Naive thymus-derived CD4-positive, alpha-beta T cell (primary cell): ENCODE measurements at regions not wholly inside any gene's neighbourhood (a gene's known extent, or its start where the extent isn't known, plus 50 kb on each side); places are given as distances from the start of the nearest gene placed in this dataset.

Source experiments
- ATAC-seq: fragments of 150-1000 bp; cut with Tn5 transposase; 2 replicates; pipeline ENCODE4 v1.10.0; 2021; ENCODE audit warnings: mild to moderate bottlenecking, moderate library complexity
- CTCF ChIA-PET: fragments of 350-600 bp; sonication (Branson Sonifier 250); formaldehyde crosslinking; loops from one replicate; lab custom pipeline; 2021; ENCODE audit warnings: antibody characterized with exemption; lab: Charles Lee
- POLR2A ChIA-PET: fragments of 350-600 bp; sonication (Branson Sonifier 250); formaldehyde crosslinking; loops from one replicate; lab custom pipeline; 2021; ENCODE audit warnings: antibody characterized with exemption, inconsistent platforms; lab: Charles Lee
- DNase-seq, 9 donors: peaks; one replicate each; pipeline versions ENCODE4 v3.0.0 to v3.0.0-alpha.2; 2020 to 2022; ENCODE audit warnings: mixed read lengths in 1 of 9
- H3K27ac ChIP-seq: one replicate; pipeline ENCODE4 v1.7.0; 2013; ENCODE audit warnings: mild to moderate bottlenecking, low read depth, low read length, moderate library complexity
- H3K27me3 ChIP-seq, 2 donors: one replicate each; pipeline ENCODE4 v1.7.0; 2013; ENCODE audit warnings: low read length in 2 of 2, mild to moderate bottlenecking in 2 of 2, moderate library complexity in 2 of 2; ENCODE audit not compliant: control insufficient read depth in 2 of 2, insufficient read depth in 2 of 2
- H3K36me3 ChIP-seq, 3 experiments: 1 replicate in 2 of 3; 2 replicates in 1 of 3; pipeline ENCODE4 v1.7.0; 2013; ENCODE audit warnings: low read length in 3 of 3, mild to moderate bottlenecking in 3 of 3, moderate library complexity in 1 of 3; ENCODE audit not compliant: insufficient read depth in 3 of 3, control insufficient read depth in 2 of 3
- H3K4me1 ChIP-seq, 2 donors: one replicate each; pipeline ENCODE4 v1.7.0; 2013; ENCODE audit warnings: low read length in 2 of 2, mild to moderate bottlenecking in 2 of 2, moderate library complexity in 1 of 2; ENCODE audit not compliant: control insufficient read depth in 2 of 2, insufficient read depth in 2 of 2
- H3K4me3 ChIP-seq: 2 replicates; pipeline ENCODE4 v1.7.0; 2013; ENCODE audit warnings: mild to moderate bottlenecking, low read length
- H3K9me3 ChIP-seq, 3 experiments: 1 replicate in 2 of 3; 2 replicates in 1 of 3; pipeline ENCODE4 v1.7.0; 2013; ENCODE audit warnings: low read length in 3 of 3; ENCODE audit not compliant: control insufficient read depth in 2 of 3
- H3K27ac Mint-ChIP-seq, 9 donors: one replicate each; pipeline ENCODE4 v1.8.0; 2020 to 2022; ENCODE audit warnings: mixed read lengths in 9 of 9, mild to moderate bottlenecking in 8 of 9, moderate library complexity in 5 of 9, inconsistent platforms in 2 of 9
- H3K27me3 Mint-ChIP-seq, 5 donors: one replicate each; pipeline ENCODE4 v1.8.0; 2021 to 2022; ENCODE audit warnings: mixed read lengths in 5 of 5, mild to moderate bottlenecking in 1 of 5
- H3K36me3 Mint-ChIP-seq, 5 donors: one replicate each; pipeline ENCODE4 v1.8.0; 2020 to 2022; ENCODE audit warnings: mixed read lengths in 5 of 5, mild to moderate bottlenecking in 3 of 5, inconsistent platforms in 1 of 5
- H3K4me1 Mint-ChIP-seq, 7 donors: one replicate each; pipeline ENCODE4 v1.8.0; 2020 to 2022; ENCODE audit warnings: mixed read lengths in 7 of 7, mild to moderate bottlenecking in 3 of 7, inconsistent platforms in 1 of 7
- H3K4me3 Mint-ChIP-seq, 10 donors: one replicate each; pipeline ENCODE4 v1.8.0; 2020 to 2022; ENCODE audit warnings: mild to moderate bottlenecking in 10 of 10, mixed read lengths in 10 of 10, moderate library complexity in 6 of 10, inconsistent platforms in 2 of 10
- H3K9me3 Mint-ChIP-seq, 11 donors: one replicate each; pipeline ENCODE4 v1.8.0; 2020 to 2022; ENCODE audit warnings: mixed read lengths in 11 of 11, mild to moderate bottlenecking in 4 of 11, inconsistent platforms in 1 of 11, moderate library complexity in 1 of 11
- intact Hi-C, 2 donors: fragments of 100-400 bp; cut with micrococcal nuclease; formaldehyde crosslinking; loops; one replicate each; pipeline ENCODE4 v1.15.1; 2023

GRCh38 chr6:19660123-19660910, 176.9 kb upstream of the ID4 start:
- ATAC-seq: no peak
- Mint-ChIP-seq H3K27ac (no peak overlapping the region), H3K9me3 (peaks cover 0 to 11% (median 2%) of the 10 kb centered on the region in 11 donors), H3K4me1 (peaks cover 0 to 2% (median 0%) of the 10 kb centered on the region in 7 donors), H3K27me3 (peaks cover 0 to 4% (median 0%) of the 10 kb centered on the region in 5 donors), H3K36me3 (no peaks in the 10 kb centered on the region), H3K4me3 (no peak overlapping the region)
- ChIA-PET POLR2A (no interaction called here), CTCF (no interaction called here)
- Histone ChIP-seq H3K4me1 (no peaks in the 10 kb centered on the region), H3K4me3 (no peak overlapping the region), H3K9me3 (no peaks in the 10 kb centered on the region), H3K27me3 (no peaks in the 10 kb centered on the region), H3K36me3 (no peaks in the 10 kb centered on the region), H3K27ac (no peak overlapping the region)
- DNase-seq: no peak
- intact Hi-C loops: no loop called here

- Histone ChIP-seq H3K27me3 (no peaks in the 10 kb centered on the region), H3K27ac (no peak overlapping the region), H3K4me3 (no peak overlapping the region), H3K36me3 (no peaks in the 10 kb centered on the region), H3K4me1 (no peaks in the 10 kb centered on the region), H3K9me3 (no peaks in the 10 kb centered on the region)
- no peak for ATAC-seq
- no peak overlapping the region for H3K4me3 Mint-ChIP-seq
- no peak overlapping the region for H3K27ac Mint-ChIP-seq
- DNase-seq: no peak
- peaks cover 0 to 4% (median 0%) of the 10 kb centered on the region in 5 donors for H3K27me3 Mint-ChIP-seq
- CTCF ChIA-PET: no interaction called here
- no peaks in the 10 kb centered on the region for H3K36me3 Mint-ChIP-seq
- intact Hi-C loops: no loop called here
- POLR2A ChIA-PET: no interaction called here
- H3K9me3 Mint-ChIP-seq: peaks cover 0 to 4% (median under 1%) of the 10 kb centered on the region in 11 donors
- H3K4me1 Mint-ChIP-seq: peaks cover 0 to 2% (median 0%) of the 10 kb centered on the region in 7 donors
Observed at GRCh38 chr6:19662911-19663310, 174.3 kb upstream of the ID4 start.

DNA sequence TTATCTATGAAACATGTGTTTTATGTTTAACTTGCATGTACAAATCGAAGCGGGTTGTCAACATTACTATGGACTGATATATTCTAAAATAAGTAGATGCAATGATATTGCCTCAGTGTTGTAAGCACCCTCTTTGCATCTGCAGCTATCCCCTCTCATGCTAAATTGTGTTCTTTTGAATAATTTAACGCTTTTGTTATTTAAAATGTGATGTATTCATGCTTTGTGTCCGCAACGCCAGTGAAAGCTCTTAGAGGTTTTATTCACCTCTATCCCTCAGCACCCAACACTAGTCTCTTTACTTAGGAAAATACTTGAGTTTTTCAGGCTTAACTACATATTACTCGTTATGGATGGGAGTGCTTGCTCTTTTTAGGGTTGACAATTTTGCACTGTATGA, 173.7 kb upstream of the ID4 start:
- Mint-ChIP-seq H3K4me3 (no peak overlapping the region), H3K27ac (no peak overlapping the region)
- no peak for DNase-seq

GRCh38 chr6:19664050-19664449, 173.1 kb upstream of the ID4 start:
- no peaks in the 10 kb centered on the region for H3K4me1 ChIP-seq
- Mint-ChIP-seq H3K9me3 (peaks cover 0 to 5% (median 0%) of the 10 kb centered on the region in 11 donors), H3K27me3 (peaks cover 0 to 4% (median 0%) of the 10 kb centered on the region in 5 donors), H3K36me3 (no peaks in the 10 kb centered on the region), H3K4me3 (no peak overlapping the region), H3K4me1 (peaks cover 0 to 2% (median 0%) of the 10 kb centered on the region in 7 donors), H3K27ac (no peak overlapping the region)
- no peak for DNase-seq
- H3K36me3 ChIP-seq: no peaks in the 10 kb centered on the region
- ATAC-seq: no peak
- no peak overlapping the region for H3K4me3 ChIP-seq
- intact Hi-C loops: no loop called here
- H3K27ac ChIP-seq: no peak overlapping the region
- ChIA-PET POLR2A (no interaction called here), CTCF (no interaction called here)
- no peaks in the 10 kb centered on the region for H3K9me3 ChIP-seq
- H3K27me3 ChIP-seq: no peaks in the 10 kb centered on the region

More for the DNA sequence above, 173.7 kb upstream of the ID4 start:
- Mint-ChIP-seq H3K27me3 (peaks cover 0 to 4% (median 0%) of the 10 kb centered on the region in 5 donors), H3K9me3 (peaks cover 0 to 5% (median 0%) of the 10 kb centered on the region in 11 donors), H3K36me3 (no peaks in the 10 kb centered on the region), H3K4me1 (peaks cover 0 to 2% (median 0%) of the 10 kb centered on the region in 7 donors)
- H3K9me3 ChIP-seq: no peaks in the 10 kb centered on the region
- H3K4me1 ChIP-seq: no peaks in the 10 kb centered on the region
- no peak for ATAC-seq
- CTCF ChIA-PET: no interaction called here
- POLR2A ChIA-PET: no interaction called here
- no peak overlapping the region for H3K27ac ChIP-seq
- H3K27me3 ChIP-seq: no peaks in the 10 kb centered on the region
- no peaks in the 10 kb centered on the region for H3K36me3 ChIP-seq
- intact Hi-C loops: no loop called here
- no peak overlapping the region for H3K4me3 ChIP-seq

GRCh38 chr6:19664878-19665612, 172.1 kb upstream of the ID4 start:
- Histone ChIP-seq H3K4me3 (no peak overlapping the region), H3K36me3 (no peaks in the 10 kb centered on the region), H3K27ac (no peak overlapping the region), H3K9me3 (no peaks in the 10 kb centered on the region), H3K27me3 (no peaks in the 10 kb centered on the region), H3K4me1 (no peaks in the 10 kb centered on the region)
- DNase-seq: no peak
- POLR2A ChIA-PET: no interaction called here
- Mint-ChIP-seq H3K4me3 (no peak overlapping the region), H3K36me3 (no peaks in the 10 kb centered on the region), H3K27ac (no peak overlapping the region), H3K4me1 (peaks cover 0 to 2% (median 0%) of the 10 kb centered on the region in 7 donors), H3K27me3 (peaks cover 0 to 4% (median 0%) of the 10 kb centered on the region in 5 donors), H3K9me3 (peaks cover 0 to 8% (median 0%) of the 10 kb centered on the region in 11 donors)
- CTCF ChIA-PET: no interaction called here
- intact Hi-C loops: no loop called here
- ATAC-seq: no peak

DNA sequence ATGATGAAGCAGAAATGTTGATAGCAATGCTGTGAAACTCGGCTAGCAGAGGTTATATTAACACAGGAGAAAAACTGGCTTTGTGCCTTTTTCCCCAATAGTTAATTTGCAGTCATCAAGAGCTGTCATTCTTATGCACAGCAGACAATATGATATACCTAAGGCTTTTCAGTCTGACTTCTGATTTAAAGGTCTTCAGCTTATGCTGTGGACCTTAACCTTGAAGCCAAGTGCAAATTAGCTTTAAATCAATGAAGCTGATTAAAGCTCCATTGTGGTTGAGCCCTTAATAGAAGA, 171.6 kb upstream of the ID4 start:
- intact Hi-C loops: no loop called here
- no peak for ATAC-seq

More for the DNA sequence above, 171.6 kb upstream of the ID4 start:
- H3K27ac ChIP-seq: no peak overlapping the region
- Mint-ChIP-seq H3K36me3 (no peaks in the 10 kb centered on the region), H3K27ac (no peak overlapping the region), H3K27me3 (peaks cover 0 to 4% (median 0%) of the 10 kb centered on the region in 5 donors), H3K4me1 (peaks cover 0 to 2% (median 0%) of the 10 kb centered on the region in 7 donors), H3K4me3 (no peak overlapping the region), H3K9me3 (peaks cover 0 to 8% (median 0%) of the 10 kb centered on the region in 11 donors)
- no peaks in the 10 kb centered on the region for H3K36me3 ChIP-seq
- no peaks in the 10 kb centered on the region for H3K27me3 ChIP-seq
- no peaks in the 10 kb centered on the region for H3K4me1 ChIP-seq
- no peak overlapping the region for H3K4me3 ChIP-seq
- no peaks in the 10 kb centered on the region for H3K9me3 ChIP-seq
- POLR2A ChIA-PET: no interaction called here
- no peak for DNase-seq
- CTCF ChIA-PET: no interaction called here
